DMS79 (cell line): ENCODE measurements at regions not wholly inside any gene's neighbourhood (a gene's known extent, or its start where the extent isn't known, plus 50 kb on each side); places are given as distances from the start of the nearest gene placed in this dataset.

Experiments used
- DNase-seq: peaks from one replicate; lab custom pipeline; 2025; lab: John Stamatoyannopoulos, UW

GRCh38 chr2:219958941-219959340 is 331.5 kb downstream of the SLC4A3 start:
- DNase-seq = no peak

- DNase-seq = no peak
These were observed 332.0 kb downstream of the SLC4A3 start for GRCh38 chr2:219959471-219959870.

GRCh38 chr2:219961947-219962498 is 334.6 kb downstream of the SLC4A3 start:
- DNase-seq = no peak

GRCh38 chr2:219962801-219963200 is 335.4 kb downstream of the SLC4A3 start:
- no peak for DNase-seq

- DNase-seq = no peak
These were observed 338.1 kb downstream of the SLC4A3 start for GRCh38 chr2:219965287-219966194.

- no peak for DNase-seq
These were observed 340.1 kb downstream of the SLC4A3 start for GRCh38 chr2:219967247-219968245.

GRCh38 chr2:219968685-219969345 is 341.4 kb downstream of the SLC4A3 start:
- no peak for DNase-seq

GRCh38 chr2:219969508-219969907 is 342.1 kb downstream of the SLC4A3 start:
- no peak for DNase-seq

- DNase-seq = no peak
These were observed 345.7 kb downstream of the SLC4A3 start for GRCh38 chr2:219973136-219973535.

- no peak for DNase-seq
These were observed 349.4 kb downstream of the SLC4A3 start for GRCh38 chr2:219976871-219977270.

GRCh38 chr2:219980638-219981037 is 353.2 kb downstream of the SLC4A3 start:
- no peak for DNase-seq

GRCh38 chr2:219983836-219984235 is 356.4 kb downstream of the SLC4A3 start:
- no peak for DNase-seq

GRCh38 chr2:219985017-219985416 is 357.6 kb downstream of the SLC4A3 start:
- DNase-seq = no peak

- no peak for DNase-seq
These were observed 360.4 kb downstream of the SLC4A3 start for GRCh38 chr2:219987830-219988229.

- no peak for DNase-seq
These were observed 362.3 kb downstream of the SLC4A3 start for GRCh38 chr2:219989744-219990143.

GRCh38 chr2:219991116-219991515 is 363.7 kb downstream of the SLC4A3 start:
- no peak for DNase-seq

GRCh38 chr2:219995399-219995798 is 368.0 kb downstream of the SLC4A3 start:
- DNase-seq = no peak

GRCh38 chr2:219995991-219996765 is 368.7 kb downstream of the SLC4A3 start:
- no peak for DNase-seq

GRCh38 chr2:219997341-219997851 is 370.0 kb downstream of the SLC4A3 start:
- DNase-seq = no peak

- DNase-seq = no peak
These were observed 370.7 kb downstream of the SLC4A3 start for GRCh38 chr2:219998107-219998506.
